AG09319 (cell line): ENCODE measurements at regions not wholly inside any gene's neighbourhood (a gene's known extent, or its start where the extent isn't known, plus 50 kb on each side); places are given as distances from the start of the nearest gene placed in this dataset.

ENCODE experiments used
- DNase-seq: peaks from one replicate; pipeline ENCODE4 v3.0.0-alpha.2; 2010; ENCODE audit warnings: low read depth; ENCODE audit errors: extremely low read depth
- TF ChIP-seq, protein P1 (sequence below): IDR thresholded peaks from 2 replicates; pipeline ENCODE4 v1.5.1; 2011; ENCODE audit warnings: low read depth, mild to moderate bottlenecking, inconsistent platforms, low read length, moderate library complexity

DNA sequence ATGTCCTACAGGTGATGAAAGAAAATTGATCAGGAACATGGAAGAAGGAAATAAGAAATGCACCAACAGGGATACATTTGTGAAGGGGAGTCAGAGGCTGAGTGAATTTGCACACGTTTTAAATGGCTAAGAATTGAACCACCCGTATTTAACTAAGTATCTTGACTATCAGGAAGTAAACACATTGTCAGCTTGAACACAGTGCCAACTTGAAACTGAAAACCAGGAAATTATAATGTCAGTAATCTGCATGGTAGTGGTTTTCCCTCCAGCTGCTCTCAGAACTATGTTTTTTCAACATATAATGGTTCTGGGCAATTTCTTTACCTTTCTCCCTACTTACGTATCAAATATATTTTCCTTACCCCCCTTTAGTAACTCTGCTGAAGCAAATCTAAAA, 366.5 kb upstream of the POU3F2 start:
- DNase-seq = no peak

DNA sequence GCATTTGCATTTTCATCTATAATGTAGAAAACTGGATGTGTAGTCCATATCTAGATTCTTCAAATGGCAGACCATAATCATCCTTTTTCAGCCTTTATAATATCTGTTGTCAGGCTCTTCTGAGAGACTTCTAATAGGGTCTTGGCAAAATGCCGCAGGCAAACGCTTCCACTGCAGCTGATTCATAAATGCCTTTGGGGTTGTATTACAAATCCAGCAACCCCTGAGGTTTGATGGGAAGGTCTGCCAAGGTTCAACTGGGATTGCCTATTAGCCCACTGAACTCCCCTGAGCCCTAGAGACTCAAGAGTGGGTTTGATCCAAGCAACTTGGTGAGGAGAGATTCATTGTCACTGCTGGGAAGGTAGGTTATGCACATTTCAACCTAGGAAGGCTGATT, 365.2 kb upstream of the POU3F2 start:
- TF ChIP-seq, protein P1, sequence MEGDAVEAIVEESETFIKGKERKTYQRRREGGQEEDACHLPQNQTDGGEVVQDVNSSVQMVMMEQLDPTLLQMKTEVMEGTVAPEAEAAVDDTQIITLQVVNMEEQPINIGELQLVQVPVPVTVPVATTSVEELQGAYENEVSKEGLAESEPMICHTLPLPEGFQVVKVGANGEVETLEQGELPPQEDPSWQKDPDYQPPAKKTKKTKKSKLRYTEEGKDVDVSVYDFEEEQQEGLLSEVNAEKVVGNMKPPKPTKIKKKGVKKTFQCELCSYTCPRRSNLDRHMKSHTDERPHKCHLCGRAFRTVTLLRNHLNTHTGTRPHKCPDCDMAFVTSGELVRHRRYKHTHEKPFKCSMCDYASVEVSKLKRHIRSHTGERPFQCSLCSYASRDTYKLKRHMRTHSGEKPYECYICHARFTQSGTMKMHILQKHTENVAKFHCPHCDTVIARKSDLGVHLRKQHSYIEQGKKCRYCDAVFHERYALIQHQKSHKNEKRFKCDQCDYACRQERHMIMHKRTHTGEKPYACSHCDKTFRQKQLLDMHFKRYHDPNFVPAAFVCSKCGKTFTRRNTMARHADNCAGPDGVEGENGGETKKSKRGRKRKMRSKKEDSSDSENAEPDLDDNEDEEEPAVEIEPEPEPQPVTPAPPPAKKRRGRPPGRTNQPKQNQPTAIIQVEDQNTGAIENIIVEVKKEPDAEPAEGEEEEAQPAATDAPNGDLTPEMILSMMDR = no peak
- DNase-seq = no peak

More for the DNA sequence above, 366.5 kb upstream of the POU3F2 start:
- TF ChIP-seq, protein P1 = no peak

DNA sequence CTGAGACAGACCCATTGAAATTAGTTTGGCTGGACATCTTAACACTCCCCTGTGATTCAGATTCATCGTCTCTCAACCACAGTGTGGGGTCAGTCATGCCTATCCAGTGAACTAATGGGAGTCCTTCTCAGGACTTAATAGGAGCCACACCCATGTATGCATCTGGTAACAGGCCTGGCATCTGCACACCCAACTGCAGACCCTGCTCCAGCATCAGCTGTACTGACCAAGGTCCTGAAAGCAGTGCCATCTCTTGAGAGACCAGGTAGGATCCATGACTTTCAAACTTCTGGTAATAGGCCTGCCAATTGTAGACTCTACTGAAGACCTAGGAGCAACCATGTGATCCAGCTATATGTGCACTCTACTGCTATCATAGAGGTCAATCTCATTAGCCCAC, 363.6 kb upstream of the POU3F2 start:
- TF ChIP-seq, protein P1 = no peak
- no peak for DNase-seq

DNA sequence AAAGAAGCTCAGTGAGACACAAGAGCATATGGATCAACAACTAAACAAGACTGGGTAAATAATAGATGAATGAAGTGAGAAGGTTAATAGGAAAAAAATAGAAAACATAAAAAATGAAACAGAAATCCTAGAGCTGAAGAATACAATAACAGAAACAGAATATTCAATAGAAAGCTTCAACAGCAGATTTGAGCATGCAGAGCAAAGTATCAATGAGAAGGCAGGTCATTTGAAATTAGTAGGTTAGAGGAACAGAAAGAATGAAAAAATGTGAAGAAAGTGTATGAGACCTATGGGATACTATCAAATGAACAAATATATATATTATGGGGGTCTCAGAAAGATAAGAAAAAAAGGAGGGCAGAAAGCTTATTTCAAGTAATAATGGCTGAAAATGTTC, 362.9 kb upstream of the POU3F2 start:
- TF ChIP-seq, protein P1 = no peak
- DNase-seq = no peak

DNA sequence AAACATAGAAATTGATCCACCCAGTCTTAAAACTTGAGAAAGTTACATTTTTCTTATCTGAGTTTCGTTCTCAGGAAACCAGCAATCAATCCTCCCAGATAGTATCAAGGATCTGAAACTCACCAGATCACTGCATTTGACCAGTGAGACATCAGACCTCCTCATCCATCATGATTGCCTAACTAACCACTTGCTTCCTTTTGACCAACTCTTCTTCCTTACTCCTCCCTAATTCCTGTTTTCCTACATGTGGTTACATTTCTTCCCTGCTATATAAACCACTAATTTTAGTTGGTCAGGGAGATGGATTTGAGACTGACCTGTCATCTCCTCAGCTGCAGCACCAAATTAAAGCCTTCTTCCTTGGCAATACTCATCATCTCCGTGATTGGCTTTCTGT, 357.1 kb upstream of the POU3F2 start:
- TF ChIP-seq, protein P1 = no peak
- DNase-seq = no peak

DNA sequence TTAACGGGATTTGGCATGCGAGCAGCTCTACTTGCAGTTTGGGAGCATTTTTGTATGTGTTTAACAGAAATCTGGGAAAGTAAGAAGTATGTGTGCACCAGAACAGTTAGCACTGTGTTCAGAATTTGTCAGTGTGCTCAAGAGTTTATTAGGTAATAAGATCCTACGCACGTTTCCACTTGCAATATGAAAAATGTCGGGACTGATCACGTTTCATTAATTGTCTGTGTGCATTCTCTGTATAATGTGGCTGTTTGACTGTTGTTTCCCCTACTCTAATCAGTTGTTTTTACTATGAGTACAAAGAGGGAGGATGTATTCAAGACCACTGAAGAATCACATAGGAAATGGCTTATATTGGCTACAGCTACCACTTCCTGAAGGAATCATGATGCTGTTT, 349.7 kb upstream of the POU3F2 start:
- DNase-seq = no peak
- TF ChIP-seq, protein P1 = no peak

DNA sequence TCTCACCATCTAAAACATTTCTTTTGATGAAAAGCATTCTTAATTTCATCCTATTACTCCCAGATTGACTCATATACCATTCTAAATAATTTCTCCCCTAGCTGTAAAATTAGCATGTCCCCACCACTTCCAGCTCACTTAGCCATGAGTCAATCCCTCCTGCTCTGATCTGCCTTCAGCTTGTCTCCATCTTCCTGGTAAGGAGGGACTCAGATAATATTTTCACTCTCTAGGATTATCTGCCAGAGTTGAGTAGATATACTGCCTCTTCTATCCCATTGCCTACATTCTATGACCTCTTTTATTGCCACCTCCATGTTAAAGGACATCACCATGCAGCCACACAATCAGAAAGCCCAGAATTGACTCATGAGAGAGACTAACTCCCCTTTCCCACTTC, 348.8 kb upstream of the POU3F2 start:
- no peak for DNase-seq
- TF ChIP-seq, protein P1 = no peak
